Pancreas (tissue), 10 donors: ENCODE measurements at regions not wholly inside any gene's neighbourhood (a gene's known extent, or its start where the extent isn't known, plus 50 kb on each side); places are given as distances from the start of the nearest gene placed in this dataset.
A peak's percentile ranks its signal among the peaks of the same experiment; 100 is the strongest.

Source experiments
- ATAC-seq, 4 donors: fragments of 200-7000 bp; cut with Tn5 transposase; one replicate each; pipeline versions ENCODE4 v1.8.0 to v1.9.1; 2020; ENCODE audit warnings: mild to moderate bottlenecking in 4 of 4, moderate library complexity in 4 of 4
- DNase-seq, 6 donors: peaks; one replicate each; pipeline ENCODE4 v3.0.0-alpha.2; 2020
- FAIRE-seq: peaks from 2 replicates; lab custom pipeline; 2012; peaks lifted over from hg19 to GRCh38; lab: Jason Lieb, UNC
- H3K27ac ChIP-seq, 4 donors: fragments of 200-600 bp; sonication (generic); 1 replicate in 3 of 4; 2 replicates in 1 of 4; pipeline versions ENCODE4 v1.5.0 to v1.8.0; 2020
- H3K27me3 ChIP-seq, 4 donors: fragments of 200-600 bp; one replicate each; pipeline ENCODE4 v1.8.0; 2021
- H3K36me3 ChIP-seq, 3 donors: fragments of 200-600 bp; sonication (generic) in 1 of 3; one replicate each; pipeline versions ENCODE4 v1.5.0 to v1.8.0; 2020 to 2021
- H3K4me1 ChIP-seq, 3 donors: fragments of 200-600 bp; one replicate each; pipeline ENCODE4 v1.8.0; 2021
- H3K4me3 ChIP-seq, 4 donors: fragments of 200-600 bp; sonication (generic) in 2 of 4; one replicate each; pipeline versions ENCODE4 v1.5.0 to v1.8.0; 2020 to 2021
- H3K9me3 ChIP-seq, 4 donors: fragments of 200-600 bp; one replicate each; pipeline ENCODE4 v1.8.0; 2021
- CTCF ChIP-seq, 4 donors: fragments of 200-600 bp; sonication (generic) in 3 of 4; IDR thresholded peaks; one replicate each; pipeline versions ENCODE4 v1.5.0 to v1.8.0; 2021; ENCODE audit warnings: antibody characterized with exemption in 4 of 4
- WGBS, 2 donors: extraction: QIAGEN DNeasy Blood & Tissue Kit; methylation state at CpG; one replicate each; pipeline ENCODE4 v1.1.7; 2013; 5-methylcytosine and 5-hydroxymethylcytosine counted together
- intact Hi-C, 3 donors: fragments of 100-400 bp; cut with DNase I; formaldehyde crosslinking; loops; one replicate each; pipeline versions ENCODE4 v1.11.1 to v1.14.2; 2022
- donor health status: healthy with polysubstance abuse.
- donor health status: DM: no; HTN: no; CAD: no; lungs with moderate emphysema.
- donor health status: DM: no; HTN: no; CAD: no.
- donor health status: control.
- donor health status: control.
- donor health status: Bipolar disorder and iron deficiency.
- donor health status: DM: yes; HTN: yes; CAD: no.
- donor health status: DM: no; HTN: no; CAD: no.
- donor health status: DM: no; HTN: no; CAD: no.
- donor health status: DM: yes; HTN: yes; CAD: no.

- TF ChIP-seq CTCF (IDR thresholded peaks at IDR 0.05): no peak
- 60 to 68% methylated on average over 3 of the region's 3 CpGs for WGBS, 2 donors
Measured at GRCh38 chr4:128663325-128663724, 146.2 kb upstream of the JADE1 start.

DNA sequence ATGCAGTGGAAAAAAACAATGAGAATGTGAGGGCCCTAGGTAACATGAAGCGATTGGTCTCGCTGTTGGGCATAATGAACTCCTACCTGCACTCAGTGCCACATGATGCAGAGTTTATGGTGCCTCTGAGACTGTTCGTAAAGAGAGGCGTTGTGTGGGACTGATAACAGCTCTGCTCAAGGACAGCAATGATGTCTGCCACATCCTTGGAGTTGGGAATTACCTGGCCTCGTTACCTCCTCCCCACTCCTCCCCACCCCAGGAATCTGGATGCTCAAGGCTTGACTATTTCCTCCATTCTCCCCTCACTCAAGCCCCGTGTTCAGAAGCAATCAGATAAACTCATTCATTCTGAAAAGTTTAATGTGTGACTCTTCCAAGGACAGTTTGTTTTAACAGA, 148.0 kb upstream of the JADE1 start:
- ATAC-seq (peak in 3 of 4 donors; percentile 13 to 28 (median 15)), DNase-seq (no peak), FAIRE-seq (no peak)
- Histone ChIP-seq H3K9me3 (no peaks in the 10 kb centered on the region), H3K27me3 (no peaks in the 10 kb centered on the region), H3K27ac (peak overlapping the region; percentile 4 to 58 (median 31)), H3K36me3 (no peaks in the 10 kb centered on the region), H3K4me1 (peaks cover 6 to 14% (median 9%) of the 10 kb centered on the region in 3 donors), H3K4me3 (no peak overlapping the region)
- 59 to 71% methylated on average over 6 of the region's 6 CpGs for WGBS, 2 donors
- TF ChIP-seq CTCF (IDR thresholded peaks at IDR 0.05): no peak
- intact Hi-C loops: no loop called here

More at GRCh38 chr4:128663325-128663724, 146.2 kb upstream of the JADE1 start:
- H3K4me1 ChIP-seq: peaks cover 6 to 9% (median 9%) of the 10 kb centered on the region in 3 donors
- no peak overlapping the region for H3K27ac ChIP-seq
- no peaks in the 10 kb centered on the region for H3K27me3 ChIP-seq
- ATAC-seq: peak in 2 of 4 donors; percentile 9 to 35
- intact Hi-C loops: no loop called here
- no peaks in the 10 kb centered on the region for H3K9me3 ChIP-seq
- no peak overlapping the region for H3K4me3 ChIP-seq
- DNase-seq: peak in 3 of 6 donors; percentile 23 to 31 (median 29)
- no peak for FAIRE-seq
- no peaks in the 10 kb centered on the region for H3K36me3 ChIP-seq

DNA sequence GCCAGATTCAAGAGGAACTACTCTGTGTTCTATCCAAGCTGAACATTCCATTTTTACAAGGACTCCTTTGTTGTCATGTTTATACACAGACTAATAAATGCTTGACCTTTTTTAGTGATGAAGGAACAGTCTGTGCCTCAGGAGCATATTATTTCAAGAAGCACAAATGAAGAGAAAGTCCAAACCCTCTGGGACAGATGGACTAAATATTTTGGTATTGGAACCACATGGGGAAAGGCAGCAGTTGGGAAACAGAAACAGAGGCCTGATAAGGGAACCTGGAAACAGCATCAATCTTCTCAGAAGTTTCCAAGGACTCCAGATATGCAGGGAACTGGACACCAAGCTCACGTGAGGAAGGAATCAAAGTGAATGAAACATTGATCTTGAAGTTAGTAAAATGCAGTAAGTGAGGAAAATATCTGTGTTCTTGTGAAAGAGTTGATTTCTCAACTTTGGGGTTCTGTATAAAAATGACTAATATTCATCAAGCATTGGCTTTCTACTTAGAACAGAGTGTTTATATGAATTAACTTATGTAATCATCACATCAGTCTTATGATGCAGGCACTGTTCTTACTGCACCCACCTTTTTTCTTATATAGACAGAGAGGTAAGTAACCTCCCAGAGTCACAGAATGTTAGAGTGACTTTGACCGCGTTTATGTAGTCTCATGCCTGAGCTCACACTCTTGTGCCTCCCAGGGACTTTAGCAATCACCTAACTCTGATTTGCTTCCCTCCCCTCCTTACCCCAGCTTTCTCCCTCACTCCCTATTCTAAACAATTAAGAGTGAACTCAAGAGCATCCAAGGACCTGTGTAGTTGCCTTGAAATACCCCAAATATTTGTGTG, 148.9 kb upstream of the JADE1 start:
- ATAC-seq (peak; percentile 51 to 78 (median 70)), FAIRE-seq (peak; percentile 96), DNase-seq (no peak)
- Histone ChIP-seq H3K36me3 (no peaks in the 10 kb centered on the region), H3K27me3 (no peaks in the 10 kb centered on the region), H3K4me3 (no peak overlapping the region), H3K27ac (peak overlapping the region; percentile 4 to 58 (median 52)), H3K9me3 (no peaks in the 10 kb centered on the region), H3K4me1 (peaks cover 6 to 14% (median 9%) of the 10 kb centered on the region in 3 donors)
- WGBS, 2 donors: 41% methylated on average over 3 of the region's 3 CpGs
- intact Hi-C loops: no loop called here
- TF ChIP-seq CTCF (IDR thresholded peaks at IDR 0.05): no peak

GRCh38 chr4:128658214-128658631, 151.3 kb upstream of the JADE1 start:
- H3K9me3 ChIP-seq: no peaks in the 10 kb centered on the region
- H3K27me3 ChIP-seq: no peaks in the 10 kb centered on the region
- no peak for TF ChIP-seq CTCF (IDR thresholded peaks at IDR 0.05)
- ATAC-seq: no peak
- intact Hi-C loops: no loop called here
- H3K4me1 ChIP-seq: peaks cover 6 to 14% (median 9%) of the 10 kb centered on the region in 3 donors
- DNase-seq: no peak
- no peak for FAIRE-seq
- no peak overlapping the region for H3K27ac ChIP-seq
- no peak overlapping the region for H3K4me3 ChIP-seq
- 64 to 73% methylated on average over 4 of the region's 4 CpGs for WGBS, 2 donors
- no peaks in the 10 kb centered on the region for H3K36me3 ChIP-seq

DNA sequence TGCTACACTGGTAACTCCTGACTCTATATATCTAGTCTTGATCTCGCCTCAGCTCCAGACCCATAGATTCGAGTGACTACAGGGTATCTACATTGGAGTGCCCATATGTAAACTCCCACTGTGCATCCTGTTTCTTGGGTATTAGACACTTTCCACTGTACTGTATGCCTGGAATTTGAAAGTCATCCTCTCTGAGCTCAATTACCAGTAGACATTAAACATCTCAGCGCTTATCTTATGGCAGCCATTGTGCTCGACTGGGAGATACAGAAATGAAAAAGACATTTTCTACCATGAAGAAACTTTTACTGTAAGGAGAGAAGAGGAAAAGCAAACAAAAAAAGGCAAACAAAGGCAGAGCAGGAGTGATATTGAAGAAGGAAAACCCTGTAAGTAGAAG, 151.9 kb upstream of the JADE1 start:
- FAIRE-seq (no peak), ATAC-seq (no peak), DNase-seq (no peak)
- no peak for TF ChIP-seq CTCF (IDR thresholded peaks at IDR 0.05)
- H3K27ac ChIP-seq: no peak overlapping the region
- no peaks in the 10 kb centered on the region for H3K9me3 ChIP-seq
- H3K4me1 ChIP-seq: peaks cover 6 to 14% (median 9%) of the 10 kb centered on the region in 3 donors
- intact Hi-C loops: no loop called here
- no peaks in the 10 kb centered on the region for H3K36me3 ChIP-seq
- no peak overlapping the region for H3K4me3 ChIP-seq
- H3K27me3 ChIP-seq: no peaks in the 10 kb centered on the region
- WGBS, 2 donors: 90 to 96% methylated on average over 4 of the region's 4 CpGs
